Retinal pigment epithelial cell (primary cell): ENCODE measurements at regions not wholly inside any gene's neighbourhood (a gene's known extent, or its start where the extent isn't known, plus 50 kb on each side); places are given as distances from the start of the nearest gene placed in this dataset.
A peak's percentile ranks its signal among the peaks of the same experiment; 100 is the strongest.

Experiments used
- DNase-seq: peaks from one replicate; pipeline ENCODE4 v3.0.0-alpha.2; 2010; ENCODE audit warnings: low read depth
- H3K4me3 ChIP-seq: 2 replicates; pipeline ENCODE4 v1.5.1; 2011; ENCODE audit warnings: mild to moderate bottlenecking, low read length, control low read depth, moderate library complexity
- TF ChIP-seq, protein P1 (sequence below): conservative IDR thresholded peaks from 2 replicates; pipeline ENCODE4 v1.5.1; 2011; ENCODE audit warnings: low read depth, low read length, control low read depth, inconsistent platforms

- TF ChIP-seq, protein P1, sequence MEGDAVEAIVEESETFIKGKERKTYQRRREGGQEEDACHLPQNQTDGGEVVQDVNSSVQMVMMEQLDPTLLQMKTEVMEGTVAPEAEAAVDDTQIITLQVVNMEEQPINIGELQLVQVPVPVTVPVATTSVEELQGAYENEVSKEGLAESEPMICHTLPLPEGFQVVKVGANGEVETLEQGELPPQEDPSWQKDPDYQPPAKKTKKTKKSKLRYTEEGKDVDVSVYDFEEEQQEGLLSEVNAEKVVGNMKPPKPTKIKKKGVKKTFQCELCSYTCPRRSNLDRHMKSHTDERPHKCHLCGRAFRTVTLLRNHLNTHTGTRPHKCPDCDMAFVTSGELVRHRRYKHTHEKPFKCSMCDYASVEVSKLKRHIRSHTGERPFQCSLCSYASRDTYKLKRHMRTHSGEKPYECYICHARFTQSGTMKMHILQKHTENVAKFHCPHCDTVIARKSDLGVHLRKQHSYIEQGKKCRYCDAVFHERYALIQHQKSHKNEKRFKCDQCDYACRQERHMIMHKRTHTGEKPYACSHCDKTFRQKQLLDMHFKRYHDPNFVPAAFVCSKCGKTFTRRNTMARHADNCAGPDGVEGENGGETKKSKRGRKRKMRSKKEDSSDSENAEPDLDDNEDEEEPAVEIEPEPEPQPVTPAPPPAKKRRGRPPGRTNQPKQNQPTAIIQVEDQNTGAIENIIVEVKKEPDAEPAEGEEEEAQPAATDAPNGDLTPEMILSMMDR, result no peak
- peak; percentile 79 for DNase-seq
- H3K4me3 ChIP-seq, result no peak overlapping the region
Observed at GRCh38 chr6:157763129-157763903, 59.7 kb upstream of the SNX9 start.

- TF ChIP-seq, protein P1, result no peak
- H3K4me3 ChIP-seq, result no peak overlapping the region
- DNase-seq, result no peak
Observed at GRCh38 chr6:157763904-157764177, 59.2 kb upstream of the SNX9 start.

DNA sequence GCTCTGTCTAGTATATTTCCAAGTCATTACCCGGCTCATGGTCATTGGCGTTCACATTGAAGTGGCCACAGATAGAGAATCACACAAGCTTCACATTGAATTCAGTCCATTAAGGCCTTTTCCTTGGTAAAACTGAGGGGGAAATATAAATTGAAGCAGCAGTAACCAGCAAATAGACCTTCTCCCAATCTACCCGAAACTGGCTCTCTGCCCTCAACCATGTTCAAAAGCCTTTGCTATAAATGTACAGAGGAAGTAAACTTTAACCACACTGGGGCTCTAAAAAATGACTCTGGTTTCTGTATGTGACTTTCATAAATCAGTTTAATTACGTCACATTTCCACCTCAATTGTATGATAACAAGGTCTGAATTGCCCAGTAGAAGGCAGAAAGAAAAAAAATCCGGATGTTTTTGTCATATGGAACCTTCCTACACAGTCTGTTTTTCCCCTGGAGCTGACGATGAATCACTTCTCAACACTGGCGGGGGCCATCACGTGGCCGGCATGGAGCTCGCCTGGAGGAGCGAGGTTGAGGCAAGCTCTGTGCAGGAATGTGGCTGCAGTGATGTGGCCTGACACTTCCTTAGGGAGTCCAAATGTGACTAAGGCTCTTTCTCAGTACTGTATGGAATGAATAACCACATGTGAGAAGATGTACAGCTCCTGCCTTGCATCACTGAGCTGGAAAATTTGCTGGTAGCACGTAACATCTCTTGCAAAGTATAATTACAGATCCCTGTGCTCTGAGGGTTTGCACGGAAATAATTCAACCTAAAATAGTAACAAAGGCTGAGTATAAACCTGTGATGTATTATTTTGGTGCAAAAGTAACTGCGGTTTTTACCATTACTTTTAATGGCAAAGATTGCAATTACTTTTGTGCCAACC is 58.6 kb upstream of the SNX9 start:
- TF ChIP-seq, protein P1, result no peak
- H3K4me3 ChIP-seq, result no peak overlapping the region
- peak; percentile 98 for DNase-seq

DNA sequence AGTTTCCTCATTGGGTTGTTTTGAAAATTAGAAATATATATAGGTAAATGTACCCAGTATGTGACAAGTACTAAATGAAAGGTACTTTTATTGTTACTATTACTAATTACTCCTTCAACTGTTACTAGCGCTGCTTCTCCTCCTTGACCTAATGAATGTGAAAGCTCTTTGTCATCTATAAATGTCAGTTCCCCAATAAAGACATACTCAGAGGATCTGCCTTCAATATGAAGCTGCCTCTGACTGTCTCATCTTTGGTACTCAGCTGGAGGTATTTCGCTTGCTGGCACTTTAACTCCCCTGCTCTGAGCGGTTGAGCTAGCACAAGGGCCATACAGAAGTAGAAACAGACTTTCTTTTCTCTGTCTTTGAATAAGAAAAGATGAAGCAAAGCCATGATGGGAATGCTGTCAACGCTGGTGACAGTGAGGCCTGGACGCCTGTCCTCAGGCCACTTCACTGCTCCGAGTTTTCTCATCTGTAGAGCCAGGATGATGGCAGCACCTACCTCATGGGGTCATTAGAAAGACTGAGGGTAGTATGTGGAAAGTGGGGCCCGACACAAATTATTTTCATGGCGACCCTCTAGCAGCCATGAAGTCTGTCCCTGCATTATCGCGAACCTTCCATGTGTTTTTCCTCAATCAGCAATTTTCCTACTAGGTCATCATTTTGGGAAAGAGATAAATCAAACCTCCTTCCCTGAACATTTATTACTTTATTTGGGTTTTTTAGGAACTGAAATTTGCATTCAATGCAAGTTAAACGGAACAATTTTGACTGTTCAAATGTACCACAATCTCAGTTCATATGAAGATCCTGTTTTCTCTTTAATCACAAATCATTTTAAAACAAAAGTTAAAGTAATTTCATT is 55.9 kb upstream of the SNX9 start:
- DNase-seq, result no peak
- no peak overlapping the region for H3K4me3 ChIP-seq
- TF ChIP-seq, protein P1, result no peak

- TF ChIP-seq, protein P1, result no peak
- no peak for DNase-seq
Observed at GRCh38 chr6:157767775-157768156, 55.3 kb upstream of the SNX9 start.

GRCh38 chr6:157768304-157768703 is 54.7 kb upstream of the SNX9 start:
- no peak for DNase-seq
- TF ChIP-seq, protein P1, result no peak
- H3K4me3 ChIP-seq, result no peak overlapping the region

More at GRCh38 chr6:157767775-157768156, 55.3 kb upstream of the SNX9 start:
- no peak overlapping the region for H3K4me3 ChIP-seq
